Tibial nerve (tissue), 4 donors: ENCODE measurements at regions not wholly inside any gene's neighbourhood (a gene's known extent, or its start where the extent isn't known, plus 50 kb on each side); places are given as distances from the start of the nearest gene placed in this dataset.

Source experiments
- DNase-seq, 2 donors: peaks; one replicate each; pipeline ENCODE4 v3.0.0-alpha.2; 2019; ENCODE audit warnings: low spot score in 2 of 2
- H3K27ac ChIP-seq, 4 donors: fragments of 200-600 bp; sonication (generic) in 3 of 4; one replicate each; pipeline ENCODE4 v1.5.1; 2017 to 2019; ENCODE audit warnings: mild to moderate bottlenecking in 1 of 4
- H3K27me3 ChIP-seq, 2 donors: fragments of 200-600 bp; sonication (generic) in 1 of 2; one replicate each; pipeline versions ENCODE4 v1.5.1 to v1.6.0; 2017 to 2019
- H3K36me3 ChIP-seq, 3 donors: fragments of 200-600 bp; sonication (generic); one replicate each; pipeline ENCODE4 v1.5.1; 2018 to 2019
- H3K4me1 ChIP-seq, 4 donors: fragments of 200-600 bp; sonication (generic) in 3 of 4; one replicate each; pipeline ENCODE4 v1.5.1; 2017 to 2019
- H3K4me3 ChIP-seq, 4 donors: fragments of 200-600 bp; sonication (generic) in 3 of 4; one replicate each; pipeline ENCODE4 v1.5.1; 2017 to 2019; ENCODE audit warnings: mild to moderate bottlenecking in 1 of 4, moderate library complexity in 1 of 4
- H3K9me3 ChIP-seq, 4 donors: fragments of 200-600 bp; sonication (generic) in 3 of 4; one replicate each; pipeline ENCODE4 v1.5.1; 2017 to 2019
- CTCF ChIP-seq, 5 experiments: fragments of 200-600 bp in 3 of 5; fragments of 450-650 bp in 2 of 5; sonication (generic) in 3 of 5; IDR thresholded peaks; one replicate each; pipeline ENCODE4 v1.5.1; 2016 to 2019; ENCODE audit warnings: antibody characterized with exemption in 5 of 5, mild to moderate bottlenecking in 3 of 5, moderate library complexity in 2 of 5
- EP300 ChIP-seq, 2 donors: sonication (generic); formaldehyde crosslinking; IDR thresholded peaks; one replicate each; pipeline ENCODE4 v1.6.1; 2017; ENCODE audit warnings: antibody characterized with exemption in 2 of 2, mild to moderate bottlenecking in 1 of 2
- POLR2A ChIP-seq, 2 donors: fragments of 450-650 bp; IDR thresholded peaks; one replicate each; pipeline ENCODE4 v1.6.1; 2017; ENCODE audit warnings: antibody characterized with exemption in 2 of 2, mild to moderate bottlenecking in 2 of 2, moderate library complexity in 2 of 2
- WGBS, 2 donors: methylation state at CpG; one replicate each; pipeline ENCODE4 v1.1.5; 2018; 5-methylcytosine and 5-hydroxymethylcytosine counted together

DNA sequence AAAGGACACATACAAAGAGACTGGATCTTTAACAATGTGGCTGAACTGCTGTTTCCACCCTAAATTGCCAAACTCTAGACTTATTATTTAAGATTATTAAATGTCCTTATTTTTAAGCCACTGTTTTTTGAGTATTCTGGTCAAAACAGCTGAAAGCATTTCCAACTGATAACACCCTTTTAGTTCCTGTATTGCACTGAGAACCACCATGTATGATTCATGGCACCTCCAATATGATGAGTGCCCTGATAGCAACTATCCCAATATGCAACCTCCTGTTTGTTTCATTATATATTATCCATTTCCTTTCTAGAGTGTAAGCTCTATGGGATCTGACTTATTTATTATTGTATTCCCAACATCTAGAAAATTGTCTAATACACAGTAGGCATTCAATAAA is 269.4 kb downstream of the HHIPL2 start:
- no peaks in the 10 kb centered on the region for H3K4me1 ChIP-seq
- no peak overlapping the region for H3K4me3 ChIP-seq
- DNase-seq: no peak
- TF ChIP-seq POLR2A (IDR thresholded peaks at IDR 0.05) (no peak), EP300 (IDR thresholded peaks at IDR 0.05) (no peak), CTCF (IDR thresholded peaks at IDR 0.05) (no peak)
- no peak overlapping the region for H3K27ac ChIP-seq
- no peaks in the 10 kb centered on the region for H3K27me3 ChIP-seq
- peaks cover 0 to 3% (median 0%) of the 10 kb centered on the region in 4 donors for H3K9me3 ChIP-seq
- no peaks in the 10 kb centered on the region for H3K36me3 ChIP-seq

GRCh38 chr1:222275729-222276465 is 272.0 kb downstream of the HHIPL2 start:
- TF ChIP-seq POLR2A (IDR thresholded peaks at IDR 0.05) (no peak), CTCF (IDR thresholded peaks at IDR 0.05) (no peak), EP300 (IDR thresholded peaks at IDR 0.05) (no peak)
- Histone ChIP-seq H3K4me1 (no peaks in the 10 kb centered on the region), H3K36me3 (no peaks in the 10 kb centered on the region), H3K27ac (no peak overlapping the region), H3K27me3 (no peaks in the 10 kb centered on the region), H3K4me3 (no peak overlapping the region), H3K9me3 (peaks cover 0 to 3% (median 0%) of the 10 kb centered on the region in 4 donors)
- DNase-seq: no peak
- WGBS, 2 donors: 86% methylated on average over 6 of the region's 6 CpGs

- Histone ChIP-seq H3K9me3 (peaks cover 0 to 3% (median 0%) of the 10 kb centered on the region in 4 donors), H3K4me1 (no peaks in the 10 kb centered on the region), H3K36me3 (no peaks in the 10 kb centered on the region), H3K4me3 (no peak overlapping the region), H3K27ac (no peak overlapping the region), H3K27me3 (no peaks in the 10 kb centered on the region)
- no peak for DNase-seq
- WGBS, 2 donors: 76 to 81% methylated on average over 4 of the region's 4 CpGs
- TF ChIP-seq POLR2A (IDR thresholded peaks at IDR 0.05) (no peak), CTCF (IDR thresholded peaks at IDR 0.05) (no peak), EP300 (IDR thresholded peaks at IDR 0.05) (no peak)
Observed at GRCh38 chr1:222275001-222275728, 272.7 kb downstream of the HHIPL2 start.

GRCh38 chr1:222266223-222267196 is 281.4 kb downstream of the HHIPL2 start:
- H3K27ac ChIP-seq: no peak overlapping the region
- 62% methylated on average over 14 of the region's 14 CpGs for whole genome bisulfite sequencing, 2 donors

More at GRCh38 chr1:222266223-222267196, 281.4 kb downstream of the HHIPL2 start:
- TF ChIP-seq EP300 (IDR thresholded peaks at IDR 0.05) (no peak), CTCF (IDR thresholded peaks at IDR 0.05) (no peak), POLR2A (IDR thresholded peaks at IDR 0.05) (no peak)
- Histone ChIP-seq H3K4me3 (no peak overlapping the region), H3K9me3 (no peaks in the 10 kb centered on the region), H3K36me3 (no peaks in the 10 kb centered on the region), H3K27me3 (no peaks in the 10 kb centered on the region), H3K4me1 (no peaks in the 10 kb centered on the region)
- DNase-seq: no peak
